Uterus (tissue), 3 donors: ENCODE measurements at regions not wholly inside any gene's neighbourhood (a gene's known extent, or its start where the extent isn't known, plus 50 kb on each side); places are given as distances from the start of the nearest gene placed in this dataset.
A peak's percentile ranks its signal among the peaks of the same experiment; 100 is the strongest.

Experiments used
- DNase-seq, 2 donors: peaks; one replicate each; pipeline ENCODE4 v3.0.0-alpha.2; 2019 to 2020
- H3K27ac ChIP-seq, 2 donors: fragments of 200-600 bp; sonication (generic); 1 replicate in 1 of 2; 2 replicates in 1 of 2; pipeline ENCODE4 v1.5.1; 2016 to 2018
- H3K27me3 ChIP-seq, 2 donors: fragments of 200-600 bp; sonication (generic); one replicate each; pipeline ENCODE4 v1.5.1; 2018 to 2019; ENCODE audit warnings: control low read depth in 1 of 2
- H3K36me3 ChIP-seq, 2 donors: fragments of 200-600 bp; sonication (generic); one replicate each; pipeline ENCODE4 v1.5.1; 2019; ENCODE audit warnings: control low read depth in 1 of 2
- H3K4me1 ChIP-seq, 2 donors: fragments of 200-600 bp; sonication (generic); one replicate each; pipeline ENCODE4 v1.5.1; 2018 to 2019; ENCODE audit warnings: control low read depth in 1 of 2
- H3K4me3 ChIP-seq, 2 donors: fragments of 200-600 bp; sonication (generic); 1 replicate in 1 of 2; 2 replicates in 1 of 2; pipeline ENCODE4 v1.5.1; 2018 to 2019; ENCODE audit warnings: mild to moderate bottlenecking in 1 of 2
- H3K9me3 ChIP-seq, 2 donors: fragments of 200-600 bp; sonication (generic); one replicate each; pipeline ENCODE4 v1.5.1; 2019; ENCODE audit warnings: control low read depth in 1 of 2
- POLR2A ChIP-seq, 2 donors: fragments of 450-650 bp; IDR thresholded peaks; one replicate each; pipeline ENCODE4 v1.6.1; 2016; ENCODE audit warnings: antibody characterized with exemption in 2 of 2, mild to moderate bottlenecking in 1 of 2, moderate library complexity in 1 of 2
- intact Hi-C: fragments of 100-400 bp; cut with DNase I; formaldehyde crosslinking; loops from one replicate; pipeline ENCODE4 v1.15.1; 2023; ENCODE audit warnings: low total_unique reads
- TF ChIP-seq, protein P1 (sequence below), 4 experiments: fragments of 200-600 bp in 2 of 4; fragments of 450-650 bp in 2 of 4; sonication (generic) in 2 of 4; IDR thresholded peaks; one replicate each; pipeline ENCODE4 v1.5.1; 2016 to 2019; ENCODE audit warnings: antibody characterized with exemption in 4 of 4, mild to moderate bottlenecking in 2 of 4, moderate library complexity in 1 of 4
- donor health status: DM: yes; HTN: yes; CAD: no.

DNA sequence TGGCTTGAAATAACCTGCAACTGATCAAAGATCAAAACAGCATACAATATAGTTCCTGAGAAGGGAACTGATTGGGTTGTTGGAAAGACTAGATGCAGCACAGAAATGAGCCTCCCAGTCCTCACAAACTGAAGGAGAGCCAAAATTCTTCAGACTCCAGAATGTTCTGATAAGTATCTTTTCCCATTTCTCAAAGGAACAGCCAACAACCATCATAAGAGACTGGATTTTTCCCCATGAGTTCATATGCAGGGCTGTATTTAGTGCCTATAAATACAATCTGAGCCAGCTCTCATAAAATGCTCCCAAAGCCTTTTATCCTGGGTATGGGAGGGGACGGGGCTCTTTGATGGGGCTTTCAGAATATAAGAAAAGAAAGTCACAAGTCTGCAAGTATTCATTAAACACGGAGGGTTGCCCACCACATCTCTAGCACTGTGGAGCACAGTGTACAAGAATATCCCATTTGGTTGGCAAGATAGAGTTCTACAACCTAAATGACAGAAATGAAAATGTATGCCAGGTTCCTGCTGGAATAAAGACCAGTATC lies 50.7 kb upstream of the LYVE1 start:
- no peak for DNase-seq

DNA sequence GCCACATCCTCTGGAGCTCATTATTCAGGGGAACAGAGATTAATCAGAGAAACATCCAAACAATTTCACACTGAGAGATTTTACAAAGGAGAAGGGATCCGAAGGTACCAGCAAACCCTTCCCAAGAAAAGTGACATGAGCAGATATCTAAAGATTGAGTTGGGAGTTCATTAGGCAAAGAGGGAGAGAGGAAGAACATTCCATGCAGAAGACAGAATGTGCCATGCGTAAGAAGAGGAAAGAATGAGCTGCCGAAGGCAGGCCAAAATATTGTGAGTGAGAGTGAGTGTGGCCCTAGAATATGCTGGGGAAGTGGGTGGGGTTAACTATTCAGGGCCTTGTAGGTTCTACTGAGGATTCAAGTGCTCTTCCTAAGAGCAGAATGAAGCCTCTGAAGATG lies 50.0 kb upstream of the LYVE1 start:
- H3K27ac ChIP-seq: peak overlapping the region; percentile 58 to 76
- no peak overlapping the region for H3K4me3 ChIP-seq
- DNase-seq: no peak
- H3K36me3 ChIP-seq: no peaks in the 10 kb centered on the region
- intact Hi-C loops: no loop called here
- H3K27me3 ChIP-seq: no peaks in the 10 kb centered on the region
- TF ChIP-seq, protein P1, sequence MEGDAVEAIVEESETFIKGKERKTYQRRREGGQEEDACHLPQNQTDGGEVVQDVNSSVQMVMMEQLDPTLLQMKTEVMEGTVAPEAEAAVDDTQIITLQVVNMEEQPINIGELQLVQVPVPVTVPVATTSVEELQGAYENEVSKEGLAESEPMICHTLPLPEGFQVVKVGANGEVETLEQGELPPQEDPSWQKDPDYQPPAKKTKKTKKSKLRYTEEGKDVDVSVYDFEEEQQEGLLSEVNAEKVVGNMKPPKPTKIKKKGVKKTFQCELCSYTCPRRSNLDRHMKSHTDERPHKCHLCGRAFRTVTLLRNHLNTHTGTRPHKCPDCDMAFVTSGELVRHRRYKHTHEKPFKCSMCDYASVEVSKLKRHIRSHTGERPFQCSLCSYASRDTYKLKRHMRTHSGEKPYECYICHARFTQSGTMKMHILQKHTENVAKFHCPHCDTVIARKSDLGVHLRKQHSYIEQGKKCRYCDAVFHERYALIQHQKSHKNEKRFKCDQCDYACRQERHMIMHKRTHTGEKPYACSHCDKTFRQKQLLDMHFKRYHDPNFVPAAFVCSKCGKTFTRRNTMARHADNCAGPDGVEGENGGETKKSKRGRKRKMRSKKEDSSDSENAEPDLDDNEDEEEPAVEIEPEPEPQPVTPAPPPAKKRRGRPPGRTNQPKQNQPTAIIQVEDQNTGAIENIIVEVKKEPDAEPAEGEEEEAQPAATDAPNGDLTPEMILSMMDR (IDR thresholded peaks at IDR 0.05): no peak
- no peak for TF ChIP-seq POLR2A (IDR thresholded peaks at IDR 0.05)
- H3K9me3 ChIP-seq: no peaks in the 10 kb centered on the region
- peaks cover 0 to 10% of the 10 kb centered on the region in 2 donors for H3K4me1 ChIP-seq

More for the DNA sequence above, 50.7 kb upstream of the LYVE1 start:
- TF ChIP-seq POLR2A (IDR thresholded peaks at IDR 0.05): no peak
- TF ChIP-seq, protein P1 (IDR thresholded peaks at IDR 0.05): no peak
- peak overlapping the region; percentile 58 to 76 for H3K27ac ChIP-seq
- H3K27me3 ChIP-seq: no peaks in the 10 kb centered on the region
- peaks cover 0 to 10% of the 10 kb centered on the region in 2 donors for H3K4me1 ChIP-seq
- H3K4me3 ChIP-seq: no peak overlapping the region
- intact Hi-C loops: no loop called here
- H3K9me3 ChIP-seq: no peaks in the 10 kb centered on the region
- H3K36me3 ChIP-seq: no peaks in the 10 kb centered on the region
